ENCODE measurements at regions not wholly inside any gene's neighbourhood (a gene's known extent, or its start where the extent isn't known, plus 50 kb on each side); places are given as distances from the start of the nearest gene placed in this dataset.

DNA sequence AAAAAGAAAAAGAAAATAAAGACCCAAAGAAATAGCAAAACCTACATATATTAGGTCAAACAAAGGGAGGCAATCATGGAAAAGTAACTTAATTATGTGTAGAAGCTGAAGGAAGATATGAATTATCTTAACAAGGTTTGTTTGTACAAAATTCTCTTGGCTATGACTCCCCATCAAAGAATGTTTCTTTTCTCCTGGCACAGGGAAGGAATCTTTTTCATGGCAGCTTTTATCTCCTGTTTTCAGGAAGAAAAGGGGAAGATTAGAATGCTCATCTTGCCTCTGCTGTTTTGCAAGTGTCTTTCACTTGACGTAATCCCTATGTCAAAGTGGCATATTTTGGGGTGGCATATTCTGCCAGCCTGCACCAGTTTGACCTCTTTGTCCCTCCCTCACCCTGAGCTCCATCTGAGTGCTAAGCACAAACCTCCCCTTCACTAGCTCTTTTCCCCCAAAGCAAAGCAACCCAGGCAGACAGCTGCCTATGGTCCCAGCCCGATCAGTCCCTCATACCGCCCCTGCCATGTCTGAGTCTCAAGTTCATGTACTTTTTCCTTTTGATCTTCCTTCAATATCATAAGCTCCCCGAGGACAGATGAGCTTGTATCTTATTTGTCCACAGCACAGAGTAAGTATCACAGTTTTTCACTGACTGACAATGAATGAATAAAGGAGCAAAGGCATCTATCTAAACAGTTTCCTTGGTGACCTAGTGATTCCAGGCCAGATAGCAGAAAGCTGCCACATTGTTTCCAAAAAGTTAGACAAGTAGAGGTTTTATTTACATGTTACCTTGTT lies 242.8 kb upstream of the ANKRD55 start:
- no CpG with 5 or more reads among the region's 4 CpGs for WGBS (ENCODE audit: insufficient coverage, low lambda C conversion rate)
- H3K27ac ChIP-seq (ENCODE audit: low read length): no peak overlapping the region
- H3K4me1 ChIP-seq (ENCODE audit: control insufficient read depth, insufficient read depth, low read length): peaks cover 18% of the 10 kb centered on the region
- H3K9me3 ChIP-seq (ENCODE audit: control insufficient read depth, low read depth, low read length): no peaks in the 10 kb centered on the region
- no peaks in the 10 kb centered on the region for H3K27me3 ChIP-seq (ENCODE audit: control insufficient read depth, insufficient read depth, low read length)
- no peak overlapping the region for H3K4me3 ChIP-seq (ENCODE audit: low read length)
- H3K36me3 ChIP-seq (ENCODE audit: control insufficient read depth, insufficient read depth, low read length): no peaks in the 10 kb centered on the region
- no peak for DNase-seq

DNA sequence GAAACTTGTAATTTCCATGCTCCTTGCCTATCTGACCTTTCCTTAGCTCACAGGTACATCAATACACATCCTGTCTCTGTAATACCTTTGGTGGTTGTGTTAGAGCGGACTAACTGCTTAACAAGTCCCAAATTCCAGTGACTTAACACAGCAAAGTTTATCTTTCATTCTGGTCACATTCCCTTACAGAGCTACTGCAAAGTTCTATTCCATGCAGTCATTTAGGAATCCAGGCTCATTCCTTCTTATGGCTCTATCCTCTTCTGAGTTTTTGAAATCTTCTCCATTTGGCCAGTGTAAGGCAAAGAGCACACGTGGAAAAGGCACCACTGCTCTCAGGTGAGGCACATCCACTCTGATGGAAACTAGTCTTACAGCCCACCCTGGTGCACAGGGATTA lies 238.6 kb upstream of the ANKRD55 start:
- no peak overlapping the region for H3K27ac ChIP-seq (ENCODE audit: low read length)
- no peaks in the 10 kb centered on the region for H3K36me3 ChIP-seq (ENCODE audit: control insufficient read depth, insufficient read depth, low read length)
- peaks cover 8% of the 10 kb centered on the region for H3K4me1 ChIP-seq (ENCODE audit: control insufficient read depth, insufficient read depth, low read length)
- no peak for DNase-seq
- no peaks in the 10 kb centered on the region for H3K9me3 ChIP-seq (ENCODE audit: control insufficient read depth, low read depth, low read length)
- no CpG with 5 or more reads among the region's 2 CpGs for WGBS (ENCODE audit: insufficient coverage, low lambda C conversion rate)
- H3K27me3 ChIP-seq (ENCODE audit: control insufficient read depth, insufficient read depth, low read length): no peaks in the 10 kb centered on the region
- H3K4me3 ChIP-seq (ENCODE audit: low read length): no peak overlapping the region

GRCh38 chr5:56470007-56470406 lies 236.9 kb upstream of the ANKRD55 start:
- H3K9me3 ChIP-seq (ENCODE audit: control insufficient read depth, low read depth, low read length): no peaks in the 10 kb centered on the region
- H3K4me3 ChIP-seq (ENCODE audit: low read length): no peak overlapping the region
- no peaks in the 10 kb centered on the region for H3K27me3 ChIP-seq (ENCODE audit: control insufficient read depth, insufficient read depth, low read length)
- H3K4me1 ChIP-seq (ENCODE audit: control insufficient read depth, insufficient read depth, low read length): peaks cover 6% of the 10 kb centered on the region
- no CpG with 5 or more reads among the region's 7 CpGs for WGBS (ENCODE audit: insufficient coverage, low lambda C conversion rate)
- H3K27ac ChIP-seq (ENCODE audit: low read length): no peak overlapping the region
- no peaks in the 10 kb centered on the region for H3K36me3 ChIP-seq (ENCODE audit: control insufficient read depth, insufficient read depth, low read length)
- no peak for DNase-seq

- DNase-seq: no peak
- Histone ChIP-seq H3K36me3 (ENCODE audit: control insufficient read depth, insufficient read depth, low read length) (no peaks in the 10 kb centered on the region), H3K4me1 (ENCODE audit: control insufficient read depth, insufficient read depth, low read length) (peaks cover 11% of the 10 kb centered on the region), H3K27ac (ENCODE audit: low read length) (no peak overlapping the region), H3K9me3 (ENCODE audit: control insufficient read depth, low read depth, low read length) (no peaks in the 10 kb centered on the region), H3K4me3 (ENCODE audit: low read length) (no peak overlapping the region), H3K27me3 (ENCODE audit: control insufficient read depth, insufficient read depth, low read length) (no peaks in the 10 kb centered on the region)
- no CpG with 5 or more reads among the region's 3 CpGs for WGBS (ENCODE audit: insufficient coverage, low lambda C conversion rate)
Observed at GRCh38 chr5:56468277-56468676, 235.1 kb upstream of the ANKRD55 start.

DNA sequence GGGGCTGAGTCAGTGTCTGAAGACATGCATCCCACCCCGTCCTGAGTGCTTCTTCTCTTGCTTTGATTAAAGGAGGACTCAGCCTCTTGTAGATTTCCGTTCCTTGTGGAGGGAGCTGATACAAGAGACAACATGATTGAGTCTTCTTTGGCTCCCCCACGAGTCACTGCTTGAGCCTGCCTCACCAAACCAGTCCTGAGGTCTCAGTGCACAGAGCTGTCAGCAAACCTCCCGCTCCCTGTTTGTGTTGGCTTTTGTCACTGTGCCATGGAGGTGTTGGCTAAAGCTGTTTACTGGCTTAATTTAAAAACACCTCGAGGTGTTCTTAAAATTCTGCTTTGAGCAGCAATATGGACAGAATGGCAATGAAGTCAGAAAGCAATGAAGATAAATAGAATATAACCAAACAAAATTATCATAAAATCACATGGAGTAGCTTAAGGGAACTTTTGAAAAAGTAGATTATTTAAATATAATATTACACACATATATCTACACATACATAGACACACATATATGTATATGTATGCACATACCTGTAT lies 234.1 kb upstream of the ANKRD55 start:
- H3K9me3 ChIP-seq (ENCODE audit: control insufficient read depth, low read depth, low read length): no peaks in the 10 kb centered on the region
- H3K4me3 ChIP-seq (ENCODE audit: low read length): no peak overlapping the region
- H3K27me3 ChIP-seq (ENCODE audit: control insufficient read depth, insufficient read depth, low read length): no peaks in the 10 kb centered on the region
- no peak for DNase-seq
- H3K27ac ChIP-seq (ENCODE audit: low read length): no peak overlapping the region
- WGBS (ENCODE audit: insufficient coverage, low lambda C conversion rate): 100% methylated on average over 1 of the region's 5 CpGs
- H3K36me3 ChIP-seq (ENCODE audit: control insufficient read depth, insufficient read depth, low read length): no peaks in the 10 kb centered on the region
- H3K4me1 ChIP-seq (ENCODE audit: control insufficient read depth, insufficient read depth, low read length): peaks cover 11% of the 10 kb centered on the region

- Histone ChIP-seq H3K4me1 (ENCODE audit: control insufficient read depth, insufficient read depth, low read length) (peaks cover 11% of the 10 kb centered on the region), H3K4me3 (ENCODE audit: low read length) (no peak overlapping the region), H3K9me3 (ENCODE audit: control insufficient read depth, low read depth, low read length) (no peaks in the 10 kb centered on the region), H3K27me3 (ENCODE audit: control insufficient read depth, insufficient read depth, low read length) (no peaks in the 10 kb centered on the region), H3K36me3 (ENCODE audit: control insufficient read depth, insufficient read depth, low read length) (no peaks in the 10 kb centered on the region), H3K27ac (ENCODE audit: low read length) (no peak overlapping the region)
- no CpG with 5 or more reads among the region's 7 CpGs for WGBS (ENCODE audit: insufficient coverage, low lambda C conversion rate)
- DNase-seq: no peak
Observed at GRCh38 chr5:56466136-56466816, 233.1 kb upstream of the ANKRD55 start.

GRCh38 chr5:56465769-56466135 lies 232.6 kb upstream of the ANKRD55 start:
- Histone ChIP-seq H3K36me3 (ENCODE audit: control insufficient read depth, insufficient read depth, low read length) (no peaks in the 10 kb centered on the region), H3K27me3 (ENCODE audit: control insufficient read depth, insufficient read depth, low read length) (no peaks in the 10 kb centered on the region), H3K9me3 (ENCODE audit: control insufficient read depth, low read depth, low read length) (no peaks in the 10 kb centered on the region), H3K4me1 (ENCODE audit: control insufficient read depth, insufficient read depth, low read length) (peaks cover 13% of the 10 kb centered on the region), H3K27ac (ENCODE audit: low read length) (no peak overlapping the region), H3K4me3 (ENCODE audit: low read length) (no peak overlapping the region)
- WGBS (ENCODE audit: insufficient coverage, low lambda C conversion rate): 100% methylated on average over 1 of the region's 2 CpGs
- DNase-seq: no peak

GRCh38 chr5:56464935-56465768 lies 232.0 kb upstream of the ANKRD55 start:
- Histone ChIP-seq H3K9me3 (ENCODE audit: control insufficient read depth, low read depth, low read length) (no peaks in the 10 kb centered on the region), H3K4me1 (ENCODE audit: control insufficient read depth, insufficient read depth, low read length) (peaks cover 19% of the 10 kb centered on the region), H3K27me3 (ENCODE audit: control insufficient read depth, insufficient read depth, low read length) (no peaks in the 10 kb centered on the region), H3K4me3 (ENCODE audit: low read length) (no peak overlapping the region), H3K36me3 (ENCODE audit: control insufficient read depth, insufficient read depth, low read length) (no peaks in the 10 kb centered on the region), H3K27ac (ENCODE audit: low read length) (no peak overlapping the region)
- WGBS (ENCODE audit: insufficient coverage, low lambda C conversion rate): 20% methylated on average over 4 of the region's 10 CpGs
- DNase-seq: peak in 1 of 2 donors; percentile 55

DNA sequence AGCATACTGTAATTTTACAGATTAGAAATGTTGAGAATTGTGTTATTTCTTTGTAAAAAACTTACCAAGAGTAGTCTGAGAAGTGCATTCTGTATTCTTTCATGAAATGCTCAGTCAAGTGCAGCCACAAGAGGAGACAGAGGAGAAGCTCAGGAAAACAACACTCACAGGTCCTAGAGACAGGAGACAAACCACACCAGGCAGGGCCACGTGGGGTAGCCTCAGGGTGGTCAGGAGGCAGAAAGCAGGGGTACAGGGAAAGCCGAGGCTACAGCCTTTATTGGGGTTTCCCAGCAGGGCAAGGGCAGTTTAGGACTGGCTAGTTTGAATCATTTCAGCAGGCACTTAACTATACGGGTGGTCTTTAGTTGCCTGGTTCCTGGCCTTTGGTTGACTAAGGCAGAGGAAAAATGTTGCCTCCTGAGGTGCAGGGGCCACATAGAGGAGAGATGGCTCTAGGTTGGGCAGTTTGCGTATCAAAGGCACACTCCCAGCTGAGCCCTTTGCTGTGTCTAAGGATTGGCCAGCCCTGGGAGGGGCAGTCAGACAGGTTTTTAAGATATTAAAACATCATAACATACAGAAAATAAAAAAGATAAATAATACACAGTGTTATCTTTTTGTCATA lies 230.9 kb upstream of the ANKRD55 start:
- no peak overlapping the region for H3K27ac ChIP-seq (ENCODE audit: low read length)
- no peaks in the 10 kb centered on the region for H3K27me3 ChIP-seq (ENCODE audit: control insufficient read depth, insufficient read depth, low read length)
- no peak overlapping the region for H3K4me3 ChIP-seq (ENCODE audit: low read length)
- peaks cover 19% of the 10 kb centered on the region for H3K4me1 ChIP-seq (ENCODE audit: control insufficient read depth, insufficient read depth, low read length)
- no peaks in the 10 kb centered on the region for H3K9me3 ChIP-seq (ENCODE audit: control insufficient read depth, low read depth, low read length)
- DNase-seq: no peak
- no CpG with 5 or more reads among the region's 4 CpGs for WGBS (ENCODE audit: insufficient coverage, low lambda C conversion rate)
- H3K36me3 ChIP-seq (ENCODE audit: control insufficient read depth, insufficient read depth, low read length): no peaks in the 10 kb centered on the region

DNA sequence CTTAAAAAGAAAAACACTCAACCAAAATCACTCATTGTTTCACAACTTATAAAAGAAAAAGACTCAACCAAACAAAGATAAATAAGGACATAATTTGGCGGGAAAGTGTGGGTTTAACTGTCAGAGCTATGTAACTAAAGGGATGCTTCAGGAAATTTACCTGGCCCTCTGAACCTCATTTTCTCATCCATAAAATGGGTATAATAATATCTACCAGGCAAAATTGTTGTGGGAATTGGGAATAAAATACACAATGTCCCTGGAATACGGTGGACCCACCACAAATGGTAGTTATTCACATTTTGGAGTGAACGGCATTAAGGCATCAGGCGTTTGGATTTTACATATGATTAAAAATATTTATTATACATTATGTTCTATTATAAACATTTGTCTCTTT lies 228.5 kb upstream of the ANKRD55 start:
- Histone ChIP-seq H3K9me3 (ENCODE audit: control insufficient read depth, low read depth, low read length) (no peaks in the 10 kb centered on the region), H3K4me3 (ENCODE audit: low read length) (no peak overlapping the region), H3K36me3 (ENCODE audit: control insufficient read depth, insufficient read depth, low read length) (no peaks in the 10 kb centered on the region), H3K27ac (ENCODE audit: low read length) (no peak overlapping the region), H3K27me3 (ENCODE audit: control insufficient read depth, insufficient read depth, low read length) (no peaks in the 10 kb centered on the region), H3K4me1 (ENCODE audit: control insufficient read depth, insufficient read depth, low read length) (peaks cover 19% of the 10 kb centered on the region)
- DNase-seq: no peak
- no CpG with 5 or more reads among the region's 4 CpGs for WGBS (ENCODE audit: insufficient coverage, low lambda C conversion rate)
